Activated CD4-positive, alpha-beta T cell treated with anti-CD3 and anti-CD28 coated beads for 48 hours (primary cell): ENCODE measurements at regions not wholly inside any gene's neighbourhood (a gene's known extent, or its start where the extent isn't known, plus 50 kb on each side); places are given as distances from the start of the nearest gene placed in this dataset.

Experiments used
- DNase-seq: peaks from one replicate; pipeline ENCODE4 v3.0.0-alpha.2; 2020

- DNase-seq = no peak
Measured at GRCh38 chr19:30130356-30131122, 188.5 kb downstream of the URI1 start.

GRCh38 chr19:30131246-30131645 is 189.2 kb downstream of the URI1 start:
- no peak for DNase-seq

- DNase-seq = no peak
Measured at GRCh38 chr19:30131722-30132291, 189.8 kb downstream of the URI1 start.

DNA sequence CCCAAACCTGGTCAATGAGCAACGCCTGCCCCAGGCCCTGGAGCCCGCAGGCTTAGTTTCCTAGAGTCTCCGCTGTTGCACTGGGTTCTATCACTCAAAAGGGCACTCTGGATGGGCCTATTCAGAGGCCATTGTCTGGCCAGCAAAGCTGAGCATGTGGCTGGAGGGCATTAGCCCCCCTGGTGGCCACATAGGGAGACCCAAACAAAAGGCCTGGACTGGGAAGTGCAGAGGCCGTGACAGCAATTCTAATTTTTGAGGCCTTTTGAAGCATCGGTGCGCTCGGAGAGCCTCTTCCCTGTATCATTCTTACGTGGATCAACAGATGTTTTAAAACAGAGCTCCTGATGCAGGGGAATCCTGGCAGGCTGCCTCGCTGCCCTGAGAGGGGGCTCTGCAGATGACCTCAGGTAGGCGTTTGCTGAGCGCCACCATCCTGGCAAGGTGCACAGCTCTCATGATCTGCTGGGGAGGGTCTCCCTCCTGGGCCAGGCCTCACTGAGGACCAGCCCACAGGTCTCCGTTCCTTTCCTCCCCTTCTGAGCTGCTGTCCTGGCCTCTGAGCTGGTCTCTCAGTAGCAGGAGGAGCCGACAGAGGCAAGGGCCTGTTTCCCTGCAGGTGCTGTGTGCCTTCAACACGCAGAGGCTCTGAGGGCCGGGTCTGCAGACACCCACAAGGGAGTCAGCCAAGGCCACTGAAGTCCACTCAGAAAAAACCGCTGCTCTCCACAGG is 190.5 kb downstream of the URI1 start:
- no peak for DNase-seq

DNA sequence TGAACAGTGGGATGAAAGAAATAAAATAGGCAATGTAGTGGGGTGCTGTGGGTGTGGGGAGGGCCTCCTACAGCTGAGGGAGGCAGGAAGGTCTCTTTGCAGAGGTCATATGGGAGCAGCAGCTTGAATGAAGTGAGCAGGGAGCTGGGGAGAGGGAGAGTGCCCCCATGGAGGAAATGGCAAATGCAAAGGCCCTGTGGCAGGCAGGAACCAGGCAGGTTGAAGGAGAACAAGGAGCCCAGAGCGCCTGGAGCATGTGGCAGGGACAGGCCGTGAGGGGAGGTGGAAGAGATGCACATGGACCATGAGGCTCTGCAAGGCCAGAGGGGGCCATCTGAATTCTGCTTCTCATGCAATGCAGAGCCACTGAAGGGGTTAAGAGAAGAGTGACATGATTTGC is 191.8 kb downstream of the URI1 start:
- DNase-seq = no peak

DNA sequence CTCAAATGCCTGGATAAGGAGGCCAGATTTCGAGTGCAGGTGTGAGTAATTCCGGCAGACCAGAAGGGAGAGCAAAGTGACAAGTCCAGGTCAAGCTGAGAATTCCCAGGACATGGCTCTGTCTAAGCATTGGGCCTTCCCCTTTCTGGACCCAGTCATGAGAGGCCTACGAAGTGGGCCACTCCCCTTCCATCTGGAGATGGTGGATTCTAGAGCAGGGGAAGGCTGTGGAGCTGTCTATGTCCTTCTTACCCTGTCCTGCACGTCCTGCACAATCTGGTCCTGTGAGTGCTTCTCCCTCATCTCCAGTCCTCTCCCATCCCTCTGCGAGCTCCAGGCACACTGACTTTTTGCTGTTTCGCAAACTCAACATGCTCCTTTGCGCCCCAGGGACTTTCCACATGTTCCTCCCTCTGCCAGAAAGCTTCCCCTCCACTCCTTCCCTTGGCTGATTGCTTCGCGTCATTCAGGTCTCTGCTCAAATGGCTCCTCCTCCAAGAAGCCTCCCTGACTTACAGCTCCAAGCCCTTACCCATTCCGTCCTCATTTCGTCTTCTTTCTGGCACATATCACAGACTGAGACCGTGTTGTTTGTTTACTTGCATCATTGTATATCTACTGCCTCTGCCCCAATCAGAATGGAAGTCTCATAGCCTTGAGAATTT is 193.2 kb downstream of the URI1 start:
- no peak for DNase-seq

DNA sequence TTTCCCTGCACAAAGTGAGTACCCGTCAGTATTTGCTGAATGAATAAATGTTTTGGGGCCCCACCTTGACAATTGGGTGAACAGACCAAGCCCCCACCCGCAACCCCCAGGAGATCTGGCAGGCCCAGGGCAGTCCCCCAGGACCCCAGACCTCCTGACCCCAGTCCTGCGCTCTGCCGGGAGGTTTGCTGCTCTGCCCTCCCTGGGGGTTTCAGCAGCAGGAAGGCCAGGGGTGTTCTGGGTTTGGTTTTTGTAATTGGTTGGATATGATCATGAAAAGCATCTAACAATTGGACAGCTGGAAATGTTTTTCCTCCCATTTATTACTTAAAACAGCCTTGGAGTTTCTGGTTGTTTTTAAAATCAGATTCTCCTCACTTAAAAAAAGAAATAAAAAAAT is 193.8 kb downstream of the URI1 start:
- DNase-seq = no peak

DNA sequence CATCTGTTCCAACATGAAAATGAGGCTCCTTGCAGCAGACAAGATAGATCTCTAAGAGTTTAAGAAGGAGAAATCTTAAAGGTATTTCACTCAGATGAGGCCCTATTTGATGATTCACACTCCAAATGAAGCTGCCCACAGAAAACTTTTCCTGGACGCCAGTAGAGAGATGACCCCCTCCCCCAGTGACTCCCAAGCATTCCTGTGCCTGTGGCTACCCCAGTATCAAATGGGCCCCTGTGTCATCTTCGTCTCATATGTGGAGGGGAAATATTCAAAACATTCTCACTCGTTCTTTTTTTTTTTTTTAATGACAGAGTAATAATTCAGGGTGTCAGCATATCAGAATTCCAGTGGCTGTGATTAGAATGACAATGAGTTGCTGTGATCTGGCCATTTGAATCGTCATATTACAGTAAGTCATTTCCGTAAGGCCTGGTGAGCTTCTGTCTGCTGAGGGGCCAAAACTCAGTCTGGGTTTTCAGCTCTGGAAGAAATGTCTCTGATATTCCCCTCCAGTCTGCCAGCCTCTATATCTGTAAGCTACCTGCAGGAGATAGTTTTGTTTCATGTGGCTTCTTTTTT is 194.7 kb downstream of the URI1 start:
- DNase-seq = no peak

GRCh38 chr19:30137747-30138146 is 195.7 kb downstream of the URI1 start:
- no peak for DNase-seq

GRCh38 chr19:30144242-30144758 is 202.3 kb downstream of the URI1 start:
- DNase-seq = no peak

DNA sequence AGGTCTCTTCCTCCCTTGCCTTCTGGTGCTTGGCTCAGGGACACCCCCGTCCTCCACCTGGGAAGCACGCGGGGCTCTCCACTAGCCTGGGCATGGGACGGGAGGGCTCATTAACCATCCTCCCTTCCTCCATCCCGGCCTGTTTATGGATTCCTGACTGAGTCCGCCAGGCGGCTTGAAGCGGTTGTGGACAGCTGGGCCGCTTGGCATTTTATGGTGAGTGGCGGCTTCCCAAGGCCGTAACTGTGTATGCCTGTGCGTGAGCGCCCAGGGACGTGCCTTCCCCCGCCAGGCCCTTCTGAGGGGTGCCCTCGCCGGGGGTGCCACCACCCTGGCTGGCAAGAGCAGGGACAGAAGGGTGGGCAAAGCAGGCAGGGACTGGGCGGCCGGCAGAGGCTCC is 202.8 kb downstream of the URI1 start:
- DNase-seq = no peak

DNA sequence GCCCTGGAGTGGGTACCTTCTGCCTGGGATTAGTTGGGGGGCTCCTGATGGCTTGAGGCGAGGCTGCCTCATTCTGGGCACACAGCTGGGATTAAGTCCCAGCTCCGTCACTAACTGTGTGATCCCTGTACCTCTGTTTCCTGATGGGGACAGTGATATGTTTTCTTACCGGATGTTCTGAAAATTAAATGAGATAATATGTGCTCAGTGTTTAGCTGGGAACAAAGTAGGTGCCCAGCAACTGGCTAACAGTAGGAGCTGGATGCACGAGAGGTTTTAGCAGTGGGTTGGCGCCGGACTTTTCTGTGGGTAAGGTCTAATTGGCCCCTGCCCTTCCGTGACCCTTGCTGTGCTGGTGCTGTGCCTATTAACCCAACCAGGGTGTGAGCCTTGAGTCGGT is 203.4 kb downstream of the URI1 start:
- DNase-seq = no peak

DNA sequence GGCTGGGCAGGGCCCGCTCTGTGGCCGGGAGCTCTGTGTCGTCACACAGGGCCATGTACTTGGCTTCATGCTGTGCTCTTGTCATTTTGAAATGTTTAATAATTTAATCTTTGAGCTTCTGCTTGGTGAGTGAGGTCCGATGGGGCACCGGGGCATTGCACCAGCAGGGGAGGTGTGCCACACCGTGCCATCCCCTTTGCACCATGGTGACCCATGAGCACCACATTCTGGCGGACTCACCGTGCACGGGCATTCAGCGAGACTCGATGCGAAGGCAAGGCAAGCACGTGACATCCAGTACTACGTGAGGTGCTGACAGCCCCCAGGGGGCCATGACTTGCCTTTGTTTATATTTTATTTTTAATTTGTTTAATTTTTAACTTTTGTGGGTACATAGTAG is 204.3 kb downstream of the URI1 start:
- DNase-seq = no peak

DNA sequence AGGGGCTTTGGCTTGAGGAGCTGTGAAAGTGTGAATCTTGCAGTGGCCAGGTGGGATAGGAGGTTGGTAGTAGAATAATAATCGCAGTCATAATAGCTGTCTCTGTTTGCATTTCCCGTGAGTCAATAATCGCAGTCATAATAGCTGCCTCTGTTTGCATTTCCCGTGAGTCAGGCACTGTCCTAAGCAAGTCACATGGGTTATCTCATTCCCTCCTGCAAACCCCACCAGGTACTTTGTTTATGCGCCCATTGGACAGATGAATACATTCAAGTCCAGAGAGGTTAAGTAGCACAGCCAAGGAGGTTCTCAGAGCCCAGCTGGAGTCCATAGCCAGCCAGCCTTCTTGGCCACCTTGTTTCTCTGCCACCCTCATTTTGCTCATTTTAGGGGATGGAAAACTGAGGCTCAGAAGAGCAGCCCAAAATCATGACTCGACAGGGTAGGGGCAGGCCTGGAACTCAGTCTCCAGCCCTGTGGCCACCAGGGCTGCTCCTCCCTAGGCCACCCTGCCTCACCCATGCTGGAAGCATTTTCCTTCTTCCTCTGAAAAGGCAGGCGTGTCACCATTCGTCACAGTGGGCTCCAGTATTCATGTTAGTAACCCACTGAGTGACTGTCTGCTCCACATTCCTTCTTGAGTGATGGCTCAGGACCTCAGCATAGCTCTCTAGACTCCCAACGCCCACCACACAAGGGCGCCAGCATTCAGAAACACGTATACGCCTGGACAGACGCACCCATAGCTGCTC is 206.2 kb downstream of the URI1 start:
- no peak for DNase-seq

DNA sequence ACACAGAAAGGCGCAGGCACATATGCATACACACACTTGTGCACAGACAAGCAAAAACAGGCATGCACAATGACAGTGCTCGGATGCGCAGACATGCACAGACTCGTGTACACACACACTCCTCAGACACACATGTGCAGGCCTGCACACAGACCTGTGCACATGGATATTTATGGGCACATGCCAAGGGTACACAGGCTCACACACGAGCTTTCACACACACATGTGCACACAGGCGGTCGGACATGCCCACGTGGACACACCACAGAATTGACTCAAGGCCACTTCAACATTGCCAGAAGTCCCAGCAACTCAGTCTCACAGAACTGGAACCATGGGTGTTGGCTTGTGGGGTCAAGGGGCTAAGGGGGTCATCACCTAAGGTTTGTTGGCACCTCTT is 206.8 kb downstream of the URI1 start:
- DNase-seq = no peak

DNA sequence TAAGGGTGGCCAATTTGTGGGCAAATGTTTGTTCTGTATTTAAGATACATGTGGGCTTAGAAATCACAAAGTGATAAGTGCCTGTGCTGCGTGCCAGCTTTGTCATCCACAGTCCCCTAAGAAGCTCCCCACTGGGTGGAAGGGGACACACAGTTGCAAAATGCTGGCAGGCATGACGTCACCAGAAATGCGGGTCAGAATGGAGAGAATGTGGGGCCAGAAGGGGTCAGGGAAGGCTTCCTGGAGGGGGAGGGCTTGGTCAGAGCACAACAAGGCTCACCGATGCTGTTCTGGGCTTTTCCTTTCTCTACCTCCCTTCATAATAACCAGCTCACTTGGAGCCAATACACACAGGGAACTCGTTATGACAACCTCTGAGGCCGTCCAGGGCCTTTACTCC is 207.3 kb downstream of the URI1 start:
- DNase-seq = no peak

GRCh38 chr19:30150626-30151025 is 208.6 kb downstream of the URI1 start:
- peak; percentile 7 for DNase-seq

GRCh38 chr19:30151081-30151480 is 209.0 kb downstream of the URI1 start:
- no peak for DNase-seq

GRCh38 chr19:30152510-30153291 is 210.7 kb downstream of the URI1 start:
- no peak for DNase-seq

DNA sequence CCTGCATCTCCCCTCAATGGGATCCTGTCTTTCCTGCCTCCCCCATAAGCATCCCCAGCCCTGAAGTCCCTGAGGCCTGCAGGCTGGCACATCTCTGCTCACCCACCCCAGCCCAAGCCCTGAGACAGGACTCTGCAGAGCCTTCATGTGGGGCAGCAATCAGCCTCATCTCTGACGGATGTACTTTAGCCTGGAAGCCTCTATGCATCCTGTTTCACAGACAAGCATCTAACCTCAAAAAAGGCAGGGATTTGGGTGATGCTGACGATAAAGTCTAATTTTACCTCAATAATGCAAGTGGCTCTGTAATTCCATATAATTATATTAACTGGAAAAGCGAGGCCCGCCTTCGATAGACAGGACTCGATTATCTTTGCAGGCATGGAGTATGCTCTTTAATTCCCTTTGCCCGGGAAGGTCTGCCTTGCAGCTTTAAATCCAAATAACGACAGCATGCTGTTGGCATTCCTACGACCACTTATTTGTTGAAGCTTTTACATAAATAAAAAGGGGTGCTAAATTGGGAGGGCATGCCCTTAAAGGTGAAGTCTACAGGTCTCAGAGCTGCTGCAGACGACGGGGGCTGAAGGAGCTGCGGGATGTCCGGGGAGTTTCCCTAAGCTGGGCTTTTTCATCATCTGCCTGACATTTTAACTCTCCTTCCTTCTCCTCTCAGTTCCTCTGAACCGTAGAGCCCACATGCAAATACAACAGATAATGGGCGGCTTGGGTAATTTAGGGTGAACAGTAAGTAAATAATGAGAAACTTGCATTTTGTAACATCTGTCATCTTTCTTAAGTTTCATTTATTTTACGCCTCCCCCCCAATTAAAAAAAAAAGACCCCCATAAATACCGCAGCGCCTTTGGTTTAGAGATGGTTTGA is 211.5 kb downstream of the URI1 start:
- DNase-seq = no peak
